GM13977 (cell line): ENCODE measurements at regions not wholly inside any gene's neighbourhood (a gene's known extent, or its start where the extent isn't known, plus 50 kb on each side); places are given as distances from the start of the nearest gene placed in this dataset.

Experiments used
- DNase-seq: peaks from one replicate; pipeline ENCODE4 v3.0.0; 2012; ENCODE audit warnings: low spot score
- CTCF ChIP-seq: IDR thresholded peaks from 2 replicates; pipeline ENCODE4 v1.5.1; 2012; ENCODE audit warnings: mild to moderate bottlenecking, control low read depth; ENCODE audit not compliant: insufficient read depth; ENCODE audit errors: extremely low read depth, missing control alignments
- in situ Hi-C: fragments of 300-500 bp; cut with MboI; formaldehyde crosslinking; loops from one replicate; pipeline ENCODE4 v1.12.0; 2022; ENCODE audit warnings: low sequenced_read_pairs, low pct_unique_long_range_greater_than_20kb, mixed read lengths, inconsistent platforms; ENCODE audit not compliant: unreplicated experiment

- no peak for TF ChIP-seq CTCF
- in situ Hi-C loops = no loop called here
- DNase-seq = no peak
Measured at GRCh38 chr10:15453926-15454325, 82.8 kb upstream of the FAM171A1 start.

- no peak for TF ChIP-seq CTCF
- in situ Hi-C loops = no loop called here
- no peak for DNase-seq
Measured at GRCh38 chr10:15453457-15453856, 82.4 kb upstream of the FAM171A1 start.

GRCh38 chr10:15452545-15452944 is 81.5 kb upstream of the FAM171A1 start:
- no peak for TF ChIP-seq CTCF
- DNase-seq = no peak
- in situ Hi-C loops = no loop called here

- no peak for DNase-seq
- in situ Hi-C loops = no loop called here
- no peak for TF ChIP-seq CTCF
Measured at GRCh38 chr10:15451137-15452094, 80.3 kb upstream of the FAM171A1 start.

GRCh38 chr10:15448598-15448997 is 77.5 kb upstream of the FAM171A1 start:
- TF ChIP-seq CTCF = no peak
- in situ Hi-C loops = loop anchor here (25.0 kb wide), 1 partner anchor 289 kb away; no protein-coding TSS in a partner anchor
- no peak for DNase-seq

- no peak for TF ChIP-seq CTCF
- in situ Hi-C loops = loop anchor here (25.0 kb wide), 1 partner anchor 292 kb away; no protein-coding TSS in a partner anchor
- DNase-seq = no peak
Measured at GRCh38 chr10:15445006-15445390, 73.9 kb upstream of the FAM171A1 start.
